Kidney (tissue), 13 donors: ENCODE measurements at regions not wholly inside any gene's neighbourhood (a gene's known extent, or its start where the extent isn't known, plus 50 kb on each side); places are given as distances from the start of the nearest gene placed in this dataset.

ENCODE experiments used
- DNase-seq, 5 donors: peaks; one replicate each; pipeline ENCODE4 v3.0.0-alpha.2; 2013 to 2020
- FAIRE-seq: peaks from 2 replicates; lab custom pipeline; 2012; peaks lifted over from hg19 to GRCh38; lab: Jason Lieb, UNC
- H3K27ac ChIP-seq, 2 donors: one replicate each; pipeline ENCODE4 v1.7.0; 2013; ENCODE audit warnings: low read depth in 2 of 2, low read length in 2 of 2, inconsistent platforms in 1 of 2
- H3K27me3 ChIP-seq: one replicate; pipeline ENCODE4 v1.7.1; 2013; ENCODE audit warnings: low read length, inconsistent platforms; ENCODE audit not compliant: control insufficient read depth, insufficient read depth
- H3K36me3 ChIP-seq, 3 donors: one replicate each; pipeline versions ENCODE4 v1.7.0 to v1.7.1; 2013; ENCODE audit warnings: low read length in 3 of 3, control low read depth in 1 of 3, inconsistent platforms in 1 of 3; ENCODE audit not compliant: insufficient read depth in 3 of 3, control insufficient read depth in 2 of 3
- H3K4me1 ChIP-seq, 3 donors: one replicate each; pipeline versions ENCODE4 v1.7.0 to v1.7.1; 2013; ENCODE audit warnings: low read length in 3 of 3, inconsistent platforms in 1 of 3, low read depth in 1 of 3; ENCODE audit not compliant: control insufficient read depth in 2 of 3, insufficient read depth in 2 of 3
- H3K4me3 ChIP-seq, 3 donors: one replicate each; pipeline versions ENCODE4 v1.7.0 to v1.8.1; 2013; ENCODE audit warnings: low read length in 3 of 3, control low read depth in 1 of 3, inconsistent platforms in 1 of 3
- H3K9ac ChIP-seq, 3 donors: one replicate each; pipeline versions ENCODE4 v1.7.0 to v1.7.1; 2013; ENCODE audit warnings: low read length in 3 of 3, control low read depth in 1 of 3, inconsistent platforms in 1 of 3
- H3K9me3 ChIP-seq, 3 donors: one replicate each; pipeline versions ENCODE4 v1.7.0 to v1.7.1; 2013; ENCODE audit warnings: low read length in 3 of 3, control low read depth in 1 of 3, inconsistent platforms in 1 of 3; ENCODE audit not compliant: control insufficient read depth in 2 of 3, insufficient read depth in 1 of 3
- intact Hi-C: fragments of 100-400 bp; cut with DNase I; formaldehyde crosslinking; loops from one replicate; pipeline ENCODE4 v1.11.1; 2022
- TF ChIP-seq, protein P1 (sequence below): IDR thresholded peaks from 3 replicates; pipeline ENCODE4 v1.5.1; 2012; ENCODE audit warnings: mild to moderate bottlenecking, moderate library complexity, borderline replicate concordance; ENCODE audit not compliant: insufficient read depth; ENCODE audit errors: extremely low read depth
- donor health status: control.
- donor health status: control.
- donor health status: control.
- donor health status: control.
- donor health status: control.
- donor health status: DM: yes; HTN: yes; CAD: no.
- donor health status: Normal renal cell carcinoma (clear cell type).

DNA sequence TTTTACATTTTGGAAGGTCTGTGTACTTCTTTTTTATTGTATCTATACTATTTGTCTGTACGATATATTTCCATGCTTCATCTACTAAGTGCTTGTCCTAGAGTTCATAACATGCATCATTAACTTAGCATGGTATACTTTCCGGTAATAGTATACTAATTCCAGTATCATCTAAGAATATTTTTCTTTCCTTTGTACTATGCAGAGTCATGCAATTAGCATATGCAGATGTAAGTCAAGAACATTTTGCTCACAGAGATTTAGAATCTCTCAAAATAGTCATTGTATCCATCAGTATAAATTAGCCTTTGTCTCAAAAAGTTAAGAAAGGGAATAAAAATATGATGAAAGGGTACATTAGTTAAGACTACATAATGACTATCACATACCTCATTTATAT lies 770.4 kb upstream of the GRAMD2B start:
- no peak for DNase-seq
- Histone ChIP-seq H3K9ac (no peak overlapping the region), H3K4me3 (no peak overlapping the region), H3K27me3 (no peaks in the 10 kb centered on the region), H3K27ac (no peak overlapping the region), H3K4me1 (no peaks in the 10 kb centered on the region), H3K36me3 (no peaks in the 10 kb centered on the region), H3K9me3 (no peaks in the 10 kb centered on the region)
- no peak for FAIRE-seq
- TF ChIP-seq, protein P1, sequence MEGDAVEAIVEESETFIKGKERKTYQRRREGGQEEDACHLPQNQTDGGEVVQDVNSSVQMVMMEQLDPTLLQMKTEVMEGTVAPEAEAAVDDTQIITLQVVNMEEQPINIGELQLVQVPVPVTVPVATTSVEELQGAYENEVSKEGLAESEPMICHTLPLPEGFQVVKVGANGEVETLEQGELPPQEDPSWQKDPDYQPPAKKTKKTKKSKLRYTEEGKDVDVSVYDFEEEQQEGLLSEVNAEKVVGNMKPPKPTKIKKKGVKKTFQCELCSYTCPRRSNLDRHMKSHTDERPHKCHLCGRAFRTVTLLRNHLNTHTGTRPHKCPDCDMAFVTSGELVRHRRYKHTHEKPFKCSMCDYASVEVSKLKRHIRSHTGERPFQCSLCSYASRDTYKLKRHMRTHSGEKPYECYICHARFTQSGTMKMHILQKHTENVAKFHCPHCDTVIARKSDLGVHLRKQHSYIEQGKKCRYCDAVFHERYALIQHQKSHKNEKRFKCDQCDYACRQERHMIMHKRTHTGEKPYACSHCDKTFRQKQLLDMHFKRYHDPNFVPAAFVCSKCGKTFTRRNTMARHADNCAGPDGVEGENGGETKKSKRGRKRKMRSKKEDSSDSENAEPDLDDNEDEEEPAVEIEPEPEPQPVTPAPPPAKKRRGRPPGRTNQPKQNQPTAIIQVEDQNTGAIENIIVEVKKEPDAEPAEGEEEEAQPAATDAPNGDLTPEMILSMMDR = no peak
- intact Hi-C loops = no loop called here

DNA sequence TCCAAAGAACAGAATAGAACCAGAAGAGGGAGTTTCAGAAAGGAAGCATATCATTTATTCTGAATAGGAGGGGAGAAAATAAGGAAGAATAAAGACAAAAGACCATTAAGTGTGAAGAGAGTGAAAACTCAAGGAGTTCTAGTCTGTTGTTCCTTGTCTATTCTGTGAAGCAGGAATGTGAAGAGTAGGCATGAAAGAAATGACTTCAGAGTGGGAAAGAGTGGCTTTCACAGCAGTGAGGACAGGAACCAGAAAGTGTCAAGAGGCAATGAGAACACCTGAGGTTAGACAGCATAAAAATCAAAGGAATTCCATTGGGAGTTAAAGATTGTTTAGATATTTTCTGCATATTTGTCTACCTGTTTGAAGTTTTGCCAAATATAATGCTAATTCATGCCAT lies 768.8 kb upstream of the GRAMD2B start:
- intact Hi-C loops = no loop called here
- TF ChIP-seq, protein P1 = no peak
- Histone ChIP-seq H3K9me3 (no peaks in the 10 kb centered on the region), H3K4me1 (peaks cover 0 to 5% (median 3%) of the 10 kb centered on the region in 3 donors), H3K27me3 (no peaks in the 10 kb centered on the region), H3K9ac (no peak overlapping the region), H3K27ac (no peak overlapping the region), H3K36me3 (no peaks in the 10 kb centered on the region), H3K4me3 (no peak overlapping the region)
- DNase-seq (no peak), FAIRE-seq (no peak)

DNA sequence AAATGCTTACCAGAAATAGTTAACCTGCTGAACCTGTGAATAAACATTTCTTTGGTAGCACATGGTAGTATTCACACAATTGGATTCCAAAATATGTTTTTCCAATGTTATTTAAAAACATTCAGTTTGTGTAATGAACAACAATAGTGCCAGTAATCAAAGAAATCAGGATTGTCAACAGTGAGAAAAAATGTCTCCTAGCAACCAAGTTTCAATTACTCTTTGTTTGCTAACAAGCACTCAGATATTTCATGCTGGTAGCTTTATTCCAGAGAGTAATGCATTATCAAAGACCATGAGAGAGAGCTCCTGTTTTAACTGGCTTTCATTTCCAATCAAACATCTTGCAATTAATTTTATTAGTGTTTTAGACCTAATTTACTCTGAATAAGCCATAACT lies 768.1 kb upstream of the GRAMD2B start:
- Histone ChIP-seq H3K27ac (no peak overlapping the region), H3K4me1 (peaks cover 0 to 10% (median 6%) of the 10 kb centered on the region in 3 donors), H3K27me3 (no peaks in the 10 kb centered on the region), H3K36me3 (no peaks in the 10 kb centered on the region), H3K4me3 (no peak overlapping the region), H3K9ac (no peak overlapping the region), H3K9me3 (no peaks in the 10 kb centered on the region)
- FAIRE-seq (no peak), DNase-seq (peak in 2 of 5 donors; percentile 32 to 33)
- intact Hi-C loops = no loop called here
- TF ChIP-seq, protein P1 = no peak

DNA sequence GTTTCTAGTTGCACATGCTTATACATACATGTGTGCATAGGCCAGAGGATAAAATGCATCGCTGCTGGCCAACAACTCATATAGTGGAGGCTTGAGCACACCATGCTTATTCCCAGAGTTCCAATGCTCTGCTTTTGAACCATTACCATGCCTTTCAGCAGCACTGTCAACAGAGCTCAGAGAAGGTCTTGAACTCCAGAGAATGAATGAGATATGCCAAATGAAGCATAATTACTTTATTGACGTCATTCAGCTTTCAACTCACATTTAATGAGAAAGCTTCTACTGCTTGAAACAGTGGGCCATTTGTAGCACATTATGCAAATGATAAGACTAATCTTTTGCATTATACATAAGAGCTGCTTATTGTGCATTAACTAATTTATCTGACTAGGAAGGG lies 765.3 kb upstream of the GRAMD2B start:
- Histone ChIP-seq H3K27me3 (no peaks in the 10 kb centered on the region), H3K9me3 (no peaks in the 10 kb centered on the region), H3K27ac (no peak overlapping the region), H3K4me3 (no peak overlapping the region), H3K4me1 (peaks cover 0 to 10% (median 6%) of the 10 kb centered on the region in 3 donors), H3K9ac (no peak overlapping the region), H3K36me3 (no peaks in the 10 kb centered on the region)
- intact Hi-C loops = no loop called here
- TF ChIP-seq, protein P1 = no peak
- no peak for FAIRE-seq
- no peak for DNase-seq
